ENCODE measurements at regions not wholly inside any gene's neighbourhood (a gene's known extent, or its start where the extent isn't known, plus 50 kb on each side); places are given as distances from the start of the nearest gene placed in this dataset.

GRCh38 chr7:25671111-25671510, 442.8 kb upstream of the NPVF start:
- TF ChIP-seq CTCF (IDR thresholded peaks at IDR 0.05; ENCODE audit: borderline replicate concordance, control extremely low read depth, extremely low read depth, insufficient read depth, missing control alignments): no peak
- in situ Hi-C loops (cut with MboI; ENCODE audit: low sequenced_read_pairs, unreplicated experiment): no loop called here
- no peak for DNase-seq (ENCODE audit: low spot score)

GRCh38 chr7:25672496-25672895, 444.2 kb upstream of the NPVF start:
- no peak for DNase-seq (ENCODE audit: low spot score)
- no peak for TF ChIP-seq CTCF (IDR thresholded peaks at IDR 0.05; ENCODE audit: borderline replicate concordance, control extremely low read depth, extremely low read depth, insufficient read depth, missing control alignments)
- in situ Hi-C loops (cut with MboI; ENCODE audit: low sequenced_read_pairs, unreplicated experiment): no loop called here

GRCh38 chr7:25675789-25676474, 447.6 kb upstream of the NPVF start:
- in situ Hi-C loops (cut with MboI; ENCODE audit: low sequenced_read_pairs, unreplicated experiment): no loop called here
- no peak for DNase-seq (ENCODE audit: low spot score)
- no peak for TF ChIP-seq CTCF (IDR thresholded peaks at IDR 0.05; ENCODE audit: borderline replicate concordance, control extremely low read depth, extremely low read depth, insufficient read depth, missing control alignments)

GRCh38 chr7:25677595-25677994, 449.3 kb upstream of the NPVF start:
- no peak for DNase-seq (ENCODE audit: low spot score)
- no peak for TF ChIP-seq CTCF (IDR thresholded peaks at IDR 0.05; ENCODE audit: borderline replicate concordance, control extremely low read depth, extremely low read depth, insufficient read depth, missing control alignments)
- in situ Hi-C loops (cut with MboI; ENCODE audit: low sequenced_read_pairs, unreplicated experiment): no loop called here

GRCh38 chr7:25678215-25678614, 449.9 kb upstream of the NPVF start:
- no peak for TF ChIP-seq CTCF (IDR thresholded peaks at IDR 0.05; ENCODE audit: borderline replicate concordance, control extremely low read depth, extremely low read depth, insufficient read depth, missing control alignments)
- in situ Hi-C loops (cut with MboI; ENCODE audit: low sequenced_read_pairs, unreplicated experiment): no loop called here
- no peak for DNase-seq (ENCODE audit: low spot score)

GRCh38 chr7:25680636-25681035, 452.4 kb upstream of the NPVF start:
- no peak for TF ChIP-seq CTCF (IDR thresholded peaks at IDR 0.05; ENCODE audit: borderline replicate concordance, control extremely low read depth, extremely low read depth, insufficient read depth, missing control alignments)
- no peak for DNase-seq (ENCODE audit: low spot score)
- in situ Hi-C loops (cut with MboI; ENCODE audit: low sequenced_read_pairs, unreplicated experiment): no loop called here
